ENCODE measurements at regions not wholly inside any gene's neighbourhood (a gene's known extent, or its start where the extent isn't known, plus 50 kb on each side); places are given as distances from the start of the nearest gene placed in this dataset.

DNA sequence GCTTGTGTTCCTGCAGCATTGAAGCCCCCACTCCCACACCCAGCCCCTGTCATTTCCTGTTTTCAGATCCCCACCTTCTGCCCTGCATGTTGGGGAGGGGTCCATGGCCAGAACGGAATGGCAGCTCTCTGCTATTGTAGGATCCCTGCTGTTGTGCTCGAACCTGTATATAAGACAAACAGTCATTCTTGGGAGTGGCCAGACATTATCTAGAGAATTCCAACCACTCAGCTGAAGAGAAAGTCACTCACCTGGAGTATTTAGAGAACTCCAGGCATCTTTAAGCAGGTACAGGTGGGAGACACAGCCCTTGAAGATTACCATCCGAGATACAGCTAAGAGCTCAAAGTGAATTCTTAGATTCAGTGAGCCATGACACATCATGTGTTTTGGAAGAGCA is 96.1 kb downstream of the C9orf152 start:
- no peak for TF ChIP-seq POLR2A (IDR thresholded peaks at IDR 0.05)
- TF ChIP-seq, protein P1, sequence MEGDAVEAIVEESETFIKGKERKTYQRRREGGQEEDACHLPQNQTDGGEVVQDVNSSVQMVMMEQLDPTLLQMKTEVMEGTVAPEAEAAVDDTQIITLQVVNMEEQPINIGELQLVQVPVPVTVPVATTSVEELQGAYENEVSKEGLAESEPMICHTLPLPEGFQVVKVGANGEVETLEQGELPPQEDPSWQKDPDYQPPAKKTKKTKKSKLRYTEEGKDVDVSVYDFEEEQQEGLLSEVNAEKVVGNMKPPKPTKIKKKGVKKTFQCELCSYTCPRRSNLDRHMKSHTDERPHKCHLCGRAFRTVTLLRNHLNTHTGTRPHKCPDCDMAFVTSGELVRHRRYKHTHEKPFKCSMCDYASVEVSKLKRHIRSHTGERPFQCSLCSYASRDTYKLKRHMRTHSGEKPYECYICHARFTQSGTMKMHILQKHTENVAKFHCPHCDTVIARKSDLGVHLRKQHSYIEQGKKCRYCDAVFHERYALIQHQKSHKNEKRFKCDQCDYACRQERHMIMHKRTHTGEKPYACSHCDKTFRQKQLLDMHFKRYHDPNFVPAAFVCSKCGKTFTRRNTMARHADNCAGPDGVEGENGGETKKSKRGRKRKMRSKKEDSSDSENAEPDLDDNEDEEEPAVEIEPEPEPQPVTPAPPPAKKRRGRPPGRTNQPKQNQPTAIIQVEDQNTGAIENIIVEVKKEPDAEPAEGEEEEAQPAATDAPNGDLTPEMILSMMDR (IDR thresholded peaks at IDR 0.05), result no peak

Data from testis (tissue), 2 donors.